ENCODE measurements at regions not wholly inside any gene's neighbourhood (a gene's known extent, or its start where the extent isn't known, plus 50 kb on each side); places are given as distances from the start of the nearest gene placed in this dataset.

DNA sequence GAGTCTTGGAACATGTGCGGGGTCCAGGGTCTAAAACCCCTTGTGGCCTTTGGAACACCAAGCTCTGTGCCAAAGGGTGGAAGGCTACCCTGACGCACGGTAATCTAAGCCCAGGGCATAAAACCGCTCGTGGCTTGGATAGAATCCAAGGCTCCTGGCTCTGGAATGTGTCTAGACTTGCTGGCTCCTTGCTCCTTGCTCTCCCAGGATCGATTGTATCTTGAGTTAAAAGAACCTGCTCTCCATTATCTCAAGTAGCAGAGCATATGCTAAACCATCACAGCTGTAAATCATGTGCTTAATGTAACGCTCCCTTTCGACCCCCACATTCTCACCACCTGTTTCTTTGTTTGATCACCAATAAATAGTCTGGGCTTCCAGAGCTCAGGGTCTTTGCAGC lies 50.3 kb downstream of the TLCD4 start:
- DNase-seq: peak; percentile 53

DNA sequence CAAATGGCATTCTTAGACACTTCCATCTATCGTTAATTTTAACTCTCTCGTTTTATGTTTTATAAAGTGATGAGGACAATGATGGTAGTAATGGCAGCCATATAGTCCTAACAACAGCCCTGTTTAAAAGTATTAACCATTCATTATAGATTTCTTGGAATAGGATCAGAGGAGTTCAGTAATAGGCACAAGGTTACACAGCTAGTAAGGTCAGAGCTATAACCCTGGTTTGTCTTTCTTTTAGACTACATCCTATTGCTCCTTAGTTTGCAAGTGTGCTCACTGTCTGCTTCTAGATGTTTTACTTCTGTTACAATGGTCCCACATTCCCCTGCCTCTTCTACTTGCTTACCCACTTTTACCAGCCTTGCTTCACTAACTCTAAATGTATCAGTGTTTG lies 50.9 kb downstream of the TLCD4 start:
- no peak for DNase-seq

DNA sequence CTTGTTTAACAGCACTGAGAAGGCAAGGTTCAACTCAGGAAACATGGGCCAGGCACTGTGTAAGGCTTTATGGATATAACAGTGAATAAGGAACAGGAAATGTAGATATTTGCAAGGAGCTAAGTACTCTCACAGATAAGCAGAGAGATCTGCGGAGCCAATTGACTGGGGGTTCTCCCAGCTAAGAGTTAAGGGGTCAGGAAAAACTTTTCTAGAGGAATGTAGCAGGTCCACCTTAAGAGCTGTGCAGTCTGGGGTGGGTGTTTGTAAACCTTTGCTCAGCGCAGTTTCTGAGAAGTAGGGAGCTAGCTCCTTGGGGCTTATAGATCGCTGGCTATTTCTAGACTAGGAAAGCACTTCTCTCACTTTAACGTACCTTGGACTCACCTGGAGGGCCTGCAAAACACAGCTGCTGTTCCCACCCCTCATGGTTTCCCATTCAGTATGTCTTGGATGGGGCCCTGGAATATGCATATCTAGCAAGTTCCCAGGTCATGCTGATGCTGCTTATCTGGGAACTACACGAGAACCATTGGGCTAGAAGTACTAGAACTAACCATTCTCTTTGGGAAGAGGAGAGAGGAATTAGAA lies 51.7 kb downstream of the TLCD4 start:
- no peak for DNase-seq

- peak; percentile 6 for DNase-seq
These were observed 52.4 kb downstream of the TLCD4 start for GRCh38 chr1:95169548-95169947.

DNA sequence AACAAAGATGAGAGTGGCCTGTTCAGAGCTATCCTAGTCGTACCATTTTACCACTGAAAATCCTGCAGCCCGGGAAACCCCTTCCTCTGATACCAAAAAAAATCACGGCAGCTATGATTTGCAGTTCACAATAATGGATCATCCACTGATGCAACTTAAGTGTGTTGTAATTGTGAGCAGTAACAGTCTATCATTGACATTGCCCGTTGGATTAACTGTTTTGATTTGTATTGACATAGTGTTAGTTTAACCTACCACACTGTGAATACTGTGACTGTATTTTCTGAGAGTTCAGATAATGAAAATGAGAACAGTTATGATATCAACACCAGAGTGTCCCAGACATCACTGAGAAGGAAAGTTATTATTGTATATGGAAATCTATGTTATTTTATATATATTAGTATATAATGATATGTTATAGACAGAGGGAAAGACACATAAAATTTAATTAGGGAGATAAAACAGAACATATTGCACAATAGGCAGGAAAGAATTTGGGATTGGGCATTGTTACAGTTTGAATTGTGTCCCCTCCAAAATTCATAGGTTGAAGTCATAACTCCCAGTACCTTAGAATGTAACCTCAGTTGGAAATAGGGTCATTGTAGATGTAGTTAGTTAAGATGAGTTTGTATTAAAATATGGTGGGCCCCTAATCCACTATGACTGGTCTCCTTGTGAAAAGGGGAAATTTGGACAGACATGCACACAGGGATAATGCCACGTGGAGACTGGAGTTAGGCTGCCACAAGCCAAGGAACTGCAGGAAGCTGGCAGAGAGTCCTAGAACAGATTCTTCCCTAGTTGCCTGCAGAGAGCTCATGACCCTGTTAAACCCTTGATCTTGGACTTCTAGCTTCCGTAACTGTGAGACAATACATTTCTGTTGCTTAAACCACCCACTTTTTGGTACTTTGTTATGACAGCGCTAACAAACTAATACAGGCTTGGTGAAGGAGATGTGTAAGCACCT lies 54.4 kb downstream of the TLCD4 start:
- no peak for DNase-seq

DNA sequence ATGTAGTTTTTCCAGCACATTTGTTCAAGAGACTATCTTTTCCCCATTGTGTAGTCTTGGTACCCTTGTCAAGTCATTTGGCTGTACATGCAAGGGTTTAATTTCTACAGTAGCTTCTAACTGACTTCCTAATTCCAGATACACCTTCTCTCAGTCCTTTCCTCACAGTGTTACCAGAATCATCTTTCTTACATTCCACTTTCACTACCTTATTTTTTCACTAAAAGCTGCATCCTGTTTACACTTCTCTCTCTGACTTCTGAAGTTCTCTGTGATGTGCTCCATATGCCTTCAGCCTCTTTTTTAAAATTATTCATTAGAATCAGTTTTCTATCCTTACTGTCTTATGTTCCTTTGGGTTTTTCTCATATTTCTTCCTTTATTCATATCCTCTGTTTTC lies 57.1 kb upstream of the RWDD3 start:
- no peak for DNase-seq

DNA sequence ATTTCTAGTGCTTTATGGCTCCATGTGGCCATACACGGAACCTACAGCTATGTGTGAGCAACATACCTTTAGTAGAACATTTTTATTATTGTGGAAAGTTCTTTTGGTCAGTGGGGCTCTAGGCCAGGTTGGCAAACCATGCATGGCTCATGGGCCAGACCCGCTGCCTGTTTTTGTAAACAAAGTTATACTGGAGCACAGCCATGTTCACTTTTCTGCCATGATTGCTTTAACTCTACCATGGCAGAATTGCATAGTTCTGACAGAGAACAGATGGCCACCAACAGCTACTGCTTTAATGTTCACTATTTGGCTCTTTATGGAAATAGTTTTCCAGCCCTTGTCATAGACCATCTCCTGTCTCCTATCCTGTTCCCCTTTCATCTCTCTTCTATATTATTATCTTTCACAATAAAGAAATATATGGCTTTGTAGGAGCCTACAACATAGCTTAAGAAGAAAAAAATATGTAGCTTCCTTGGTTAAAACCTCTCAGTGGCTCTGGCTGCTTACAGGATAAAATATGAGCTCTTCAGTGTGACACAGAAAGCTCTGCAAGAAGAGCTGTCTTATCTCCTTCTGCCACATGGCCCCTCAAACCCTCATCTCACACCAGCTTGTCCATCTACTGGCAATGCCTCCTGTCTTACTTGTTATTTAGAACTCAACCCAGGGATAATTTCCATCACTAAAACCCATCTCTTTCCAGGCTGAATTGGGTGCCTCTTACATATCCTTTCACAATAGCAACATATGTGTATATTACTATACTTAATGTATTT lies 54.6 kb upstream of the RWDD3 start:
- DNase-seq: no peak

- no peak for DNase-seq
These were observed 53.6 kb upstream of the RWDD3 start for GRCh38 chr1:95180371-95180770.

GRCh38 chr1:95181096-95181495 lies 52.9 kb upstream of the RWDD3 start:
- DNase-seq: no peak

GRCh38 chr1:95183952-95184351 lies 50.1 kb upstream of the RWDD3 start:
- no peak for DNase-seq
